ENCODE measurements at regions not wholly inside any gene's neighbourhood (a gene's known extent, or its start where the extent isn't known, plus 50 kb on each side); places are given as distances from the start of the nearest gene placed in this dataset.

DNA sequence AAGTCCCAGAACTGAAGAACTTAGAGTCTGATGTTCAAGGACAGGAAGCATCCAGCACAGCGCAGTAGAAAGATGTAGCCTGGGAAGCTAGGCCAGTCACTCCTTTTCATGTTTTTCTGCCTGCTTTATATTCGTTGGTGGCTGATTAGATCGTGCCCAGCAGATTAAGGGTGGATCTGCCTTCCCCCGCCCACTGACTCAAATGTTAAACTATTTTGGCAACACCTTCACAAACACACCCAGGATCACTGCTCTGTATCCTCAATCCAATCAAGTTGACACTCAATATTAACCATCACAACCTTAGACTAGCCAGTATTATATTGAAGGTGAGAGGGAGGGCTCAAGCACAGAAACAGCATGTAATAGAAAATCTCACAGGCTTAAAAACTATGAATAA is 222.9 kb downstream of the C12orf50 start:
- WGBS (ENCODE audit: insufficient coverage) = 85% methylated on average over 4 of the region's 4 CpGs
- Histone ChIP-seq H4K20me1 (ENCODE audit: insufficient read depth, low read length) (no peaks in the 10 kb centered on the region), H3K9ac (ENCODE audit: insufficient read depth, low read length, poor library complexity, severe bottlenecking) (no peak overlapping the region), H3K4me2 (replicated peaks; ENCODE audit: extremely low read depth, low read length, poor library complexity, severe bottlenecking) (no peak overlapping the region), H3K27me3 (ENCODE audit: control insufficient read depth in 2 of 2, insufficient read depth in 2 of 2, low read length in 2 of 2) (no peaks in the 10 kb centered on the region), H2AFZ (ENCODE audit: insufficient read depth, low read depth, low read length, poor library complexity, severe bottlenecking) (no peak overlapping the region), H3K4me3 (replicated peaks in 1 of 3; ENCODE audit: low read depth in 2 of 3, low read length in 3 of 3) (no peak overlapping the region), H3K9me3 (replicated peaks in 1 of 2; ENCODE audit: control insufficient read depth in 1 of 2, insufficient read depth in 1 of 2, low read length in 2 of 2) (no peaks in the 10 kb centered on the region), H3K4me1 (ENCODE audit: control insufficient read depth in 1 of 2, insufficient read depth in 2 of 2, low read length in 2 of 2) (no peaks in the 10 kb centered on the region), H3K36me3 (replicated peaks in 1 of 2; ENCODE audit: control insufficient read depth in 1 of 2, insufficient read depth in 2 of 2, low read length in 2 of 2) (no peaks in the 10 kb centered on the region), H3K79me2 (ENCODE audit: insufficient read depth, low read length) (no peaks in the 10 kb centered on the region), H3K27ac (ENCODE audit: low read depth in 1 of 2, low read length in 2 of 2) (no peak overlapping the region)
- H3K27me3 Mint-ChIP-seq (ENCODE audit: low read depth in 3 of 3) = peaks cover 0 to 2% (median 0%) of the 10 kb centered on the region in 3 donors
- DNase-seq = no peak
- H3K27ac Mint-ChIP-seq = no peak overlapping the region
- intact Hi-C loops (cut with micrococcal nuclease) = no loop called here
- H3K4me3 Mint-ChIP-seq = no peak overlapping the region
- H3K9me3 Mint-ChIP-seq = peaks cover 0 to 4% (median 0%) of the 10 kb centered on the region in 7 donors
- TF ChIP-seq CTCF (IDR thresholded peaks at IDR 0.05) = no peak
- H3K4me1 Mint-ChIP-seq = no peaks in the 10 kb centered on the region
- no peaks in the 10 kb centered on the region for H3K36me3 Mint-ChIP-seq

GRCh38 chr12:87804386-87804785 is 224.8 kb downstream of the C12orf50 start:
- no peak overlapping the region for H3K9ac ChIP-seq (ENCODE audit: insufficient read depth, low read length, poor library complexity, severe bottlenecking)
- no peak overlapping the region for H3K27ac ChIP-seq (ENCODE audit: low read depth in 1 of 2, low read length in 2 of 2)
- no peak for TF ChIP-seq CTCF (IDR thresholded peaks at IDR 0.05)
- H3K4me1 ChIP-seq (ENCODE audit: control insufficient read depth in 1 of 2, insufficient read depth in 2 of 2, low read length in 2 of 2) = no peaks in the 10 kb centered on the region
- no peak for DNase-seq
- Mint-ChIP-seq H3K27ac (no peak overlapping the region), H3K9me3 (peaks cover 0 to 3% (median 0%) of the 10 kb centered on the region in 7 donors), H3K4me3 (no peak overlapping the region), H3K4me1 (no peaks in the 10 kb centered on the region), H3K27me3 (ENCODE audit: low read depth in 3 of 3) (no peaks in the 10 kb centered on the region), H3K36me3 (no peaks in the 10 kb centered on the region)
- H3K79me2 ChIP-seq (ENCODE audit: insufficient read depth, low read length) = no peaks in the 10 kb centered on the region
- H4K20me1 ChIP-seq (ENCODE audit: insufficient read depth, low read length) = no peaks in the 10 kb centered on the region
- intact Hi-C loops (cut with micrococcal nuclease) = no loop called here
- H3K9me3 ChIP-seq (replicated peaks in 1 of 2; ENCODE audit: control insufficient read depth in 1 of 2, insufficient read depth in 1 of 2, low read length in 2 of 2) = no peaks in the 10 kb centered on the region
- no peaks in the 10 kb centered on the region for H3K36me3 ChIP-seq (replicated peaks in 1 of 2; ENCODE audit: control insufficient read depth in 1 of 2, insufficient read depth in 2 of 2, low read length in 2 of 2)
- H3K27me3 ChIP-seq (ENCODE audit: control insufficient read depth in 2 of 2, insufficient read depth in 2 of 2, low read length in 2 of 2) = no peaks in the 10 kb centered on the region
- H2AFZ ChIP-seq (ENCODE audit: insufficient read depth, low read depth, low read length, poor library complexity, severe bottlenecking) = no peak overlapping the region
- WGBS (ENCODE audit: insufficient coverage) = no CpG with 5 or more reads among the region's 1 CpG
- no peak overlapping the region for H3K4me2 ChIP-seq (replicated peaks; ENCODE audit: extremely low read depth, low read length, poor library complexity, severe bottlenecking)
- H3K4me3 ChIP-seq (replicated peaks in 1 of 3; ENCODE audit: low read depth in 2 of 3, low read length in 3 of 3) = no peak overlapping the region

Data from CD14-positive monocyte (primary cell).